ENCODE measurements at regions not wholly inside any gene's neighbourhood (a gene's known extent, or its start where the extent isn't known, plus 50 kb on each side); places are given as distances from the start of the nearest gene placed in this dataset.

DNA sequence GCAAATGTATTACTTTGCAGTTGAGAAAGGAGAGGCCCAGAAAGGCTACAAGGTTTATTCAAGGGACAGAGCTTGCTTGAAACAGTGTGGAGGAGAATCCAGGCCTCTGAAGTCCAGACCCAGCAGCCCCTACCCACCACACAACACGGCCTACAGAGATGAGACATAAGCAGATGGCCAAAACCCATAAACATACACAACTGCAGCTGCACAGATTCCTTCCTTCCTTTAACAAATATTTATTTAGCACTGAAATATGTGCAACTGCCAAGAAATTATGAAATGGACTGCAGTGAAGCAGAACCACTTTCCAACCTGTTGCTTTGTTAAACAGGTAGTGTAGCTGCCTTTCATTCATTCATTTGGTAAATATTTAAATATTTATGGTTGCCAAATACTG is 122.3 kb downstream of the SPATA19 start:
- no peaks in the 10 kb centered on the region for H3K9me3 ChIP-seq (ENCODE audit: low read length)
- H3K4me3 ChIP-seq (ENCODE audit: low read depth, low read length, poor library complexity, severe bottlenecking), result no peak overlapping the region
- no peaks in the 10 kb centered on the region for H4K20me1 ChIP-seq (ENCODE audit: insufficient read depth, low read length)
- H3K4me2 ChIP-seq (ENCODE audit: low read length), result no peak overlapping the region
- no peaks in the 10 kb centered on the region for H3F3A ChIP-seq (ENCODE audit: insufficient read depth, low read length)
- TF ChIP-seq, protein P1, sequence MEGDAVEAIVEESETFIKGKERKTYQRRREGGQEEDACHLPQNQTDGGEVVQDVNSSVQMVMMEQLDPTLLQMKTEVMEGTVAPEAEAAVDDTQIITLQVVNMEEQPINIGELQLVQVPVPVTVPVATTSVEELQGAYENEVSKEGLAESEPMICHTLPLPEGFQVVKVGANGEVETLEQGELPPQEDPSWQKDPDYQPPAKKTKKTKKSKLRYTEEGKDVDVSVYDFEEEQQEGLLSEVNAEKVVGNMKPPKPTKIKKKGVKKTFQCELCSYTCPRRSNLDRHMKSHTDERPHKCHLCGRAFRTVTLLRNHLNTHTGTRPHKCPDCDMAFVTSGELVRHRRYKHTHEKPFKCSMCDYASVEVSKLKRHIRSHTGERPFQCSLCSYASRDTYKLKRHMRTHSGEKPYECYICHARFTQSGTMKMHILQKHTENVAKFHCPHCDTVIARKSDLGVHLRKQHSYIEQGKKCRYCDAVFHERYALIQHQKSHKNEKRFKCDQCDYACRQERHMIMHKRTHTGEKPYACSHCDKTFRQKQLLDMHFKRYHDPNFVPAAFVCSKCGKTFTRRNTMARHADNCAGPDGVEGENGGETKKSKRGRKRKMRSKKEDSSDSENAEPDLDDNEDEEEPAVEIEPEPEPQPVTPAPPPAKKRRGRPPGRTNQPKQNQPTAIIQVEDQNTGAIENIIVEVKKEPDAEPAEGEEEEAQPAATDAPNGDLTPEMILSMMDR (IDR thresholded peaks at IDR 0.05; ENCODE audit: low read length), result no peak
- TF ChIP-seq EZH2 (IDR thresholded peaks at IDR 0.05; ENCODE audit: borderline replicate concordance, low read length), result no peak
- H3K27me3 ChIP-seq (ENCODE audit: insufficient read depth, low read length), result no peaks in the 10 kb centered on the region
- H2AFZ ChIP-seq (ENCODE audit: low read length), result no peak overlapping the region
- no peaks in the 10 kb centered on the region for H3K36me3 ChIP-seq (ENCODE audit: insufficient read depth, low read length)
- H3K79me2 ChIP-seq (ENCODE audit: insufficient read depth, low read length), result no peaks in the 10 kb centered on the region
- H3K9me2 ChIP-seq (ENCODE audit: low read depth, low read length), result no peaks in the 10 kb centered on the region
- H3K27ac ChIP-seq (ENCODE audit: low read depth, low read length, poor library complexity, severe bottlenecking), result no peak overlapping the region
- H3K4me1 ChIP-seq (ENCODE audit: insufficient read depth, low read length, severe bottlenecking), result no peaks in the 10 kb centered on the region
- H3K9ac ChIP-seq (ENCODE audit: low read length), result no peak overlapping the region

DNA sequence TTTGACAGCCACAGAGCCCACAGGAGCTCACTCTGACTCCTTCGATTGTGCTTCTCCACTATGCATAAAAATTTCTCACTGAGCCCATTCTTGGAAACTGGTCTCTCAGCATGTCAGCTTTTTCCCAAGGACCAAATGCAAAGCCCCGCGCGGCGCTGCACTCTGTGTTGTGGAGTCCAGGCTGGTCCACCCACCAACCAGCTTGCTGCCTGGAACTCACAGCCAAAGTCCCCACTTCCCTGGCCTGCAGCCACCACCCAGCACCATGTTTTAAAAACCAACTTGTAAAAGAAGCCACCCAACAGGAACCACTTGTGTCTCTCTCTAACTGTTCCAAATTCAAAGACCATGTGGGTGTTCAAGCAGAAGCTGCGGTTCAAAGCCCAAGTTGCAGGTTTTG is 124.4 kb downstream of the SPATA19 start:
- Histone ChIP-seq H2AFZ (ENCODE audit: low read length) (no peak overlapping the region), H3K36me3 (ENCODE audit: insufficient read depth, low read length) (no peaks in the 10 kb centered on the region), H3K4me1 (ENCODE audit: insufficient read depth, low read length, severe bottlenecking) (no peaks in the 10 kb centered on the region), H3K27ac (ENCODE audit: low read depth, low read length, poor library complexity, severe bottlenecking) (no peak overlapping the region), H3K9me2 (ENCODE audit: low read depth, low read length) (no peaks in the 10 kb centered on the region), H4K20me1 (ENCODE audit: insufficient read depth, low read length) (no peaks in the 10 kb centered on the region), H3K4me3 (ENCODE audit: low read depth, low read length, poor library complexity, severe bottlenecking) (no peak overlapping the region), H3K9me3 (ENCODE audit: low read length) (no peaks in the 10 kb centered on the region), H3K9ac (ENCODE audit: low read length) (no peak overlapping the region), H3K4me2 (ENCODE audit: low read length) (no peak overlapping the region), H3F3A (ENCODE audit: insufficient read depth, low read length) (no peaks in the 10 kb centered on the region), H3K79me2 (ENCODE audit: insufficient read depth, low read length) (no peaks in the 10 kb centered on the region), H3K27me3 (ENCODE audit: insufficient read depth, low read length) (no peaks in the 10 kb centered on the region)
- TF ChIP-seq, protein P1 (IDR thresholded peaks at IDR 0.05; ENCODE audit: low read length), result no peak
- no peak for TF ChIP-seq EZH2 (IDR thresholded peaks at IDR 0.05; ENCODE audit: borderline replicate concordance, low read length)

DNA sequence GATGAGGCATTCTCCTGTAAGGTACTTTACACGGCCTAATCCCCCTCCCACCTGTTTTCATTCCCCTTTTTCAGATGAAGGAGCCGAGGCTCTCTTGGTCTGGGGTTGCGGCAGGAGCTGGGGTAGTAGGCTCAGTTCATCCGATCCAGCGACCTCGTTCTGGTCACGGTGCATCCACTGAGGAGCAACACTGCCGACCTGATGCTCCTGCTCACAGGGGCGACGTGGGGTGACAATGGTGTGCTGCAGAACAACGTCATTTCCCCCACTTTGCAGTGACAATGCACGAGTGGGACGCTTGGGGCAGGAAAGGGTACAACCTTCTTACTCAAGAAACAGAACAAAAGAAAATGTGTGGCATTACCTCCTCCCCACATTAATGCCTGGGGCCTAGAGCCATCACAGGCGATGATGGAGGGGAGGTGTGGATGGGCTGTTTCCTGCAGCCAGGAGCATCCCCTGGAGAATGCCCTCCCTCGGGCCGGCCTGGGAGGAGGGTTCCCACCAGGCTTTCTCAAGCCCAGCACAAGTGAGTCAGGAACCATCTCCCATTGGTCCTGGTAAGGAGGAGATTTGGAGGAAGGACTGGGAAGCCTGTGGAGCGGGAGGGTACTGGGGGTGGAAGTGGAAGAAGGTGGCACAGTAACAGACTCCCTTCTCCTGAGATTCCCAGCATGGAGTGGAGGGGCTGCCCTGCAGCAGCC is 125.6 kb downstream of the SPATA19 start:
- TF ChIP-seq EZH2 (IDR thresholded peaks at IDR 0.05; ENCODE audit: borderline replicate concordance, low read length), result no peak
- TF ChIP-seq, protein P1 (IDR thresholded peaks at IDR 0.05; ENCODE audit: low read length), result no peak
- H3K9me3 ChIP-seq (ENCODE audit: low read length), result no peaks in the 10 kb centered on the region
- H3K9ac ChIP-seq (ENCODE audit: low read length), result no peak overlapping the region
- no peaks in the 10 kb centered on the region for H3K79me2 ChIP-seq (ENCODE audit: insufficient read depth, low read length)
- H2AFZ ChIP-seq (ENCODE audit: low read length), result no peak overlapping the region
- no peak overlapping the region for H3K27ac ChIP-seq (ENCODE audit: low read depth, low read length, poor library complexity, severe bottlenecking)
- H3K27me3 ChIP-seq (ENCODE audit: insufficient read depth, low read length), result no peaks in the 10 kb centered on the region
- H3K4me1 ChIP-seq (ENCODE audit: insufficient read depth, low read length, severe bottlenecking), result no peaks in the 10 kb centered on the region
- no peaks in the 10 kb centered on the region for H3F3A ChIP-seq (ENCODE audit: insufficient read depth, low read length)
- no peaks in the 10 kb centered on the region for H3K9me2 ChIP-seq (ENCODE audit: low read depth, low read length)
- no peaks in the 10 kb centered on the region for H4K20me1 ChIP-seq (ENCODE audit: insufficient read depth, low read length)
- no peaks in the 10 kb centered on the region for H3K36me3 ChIP-seq (ENCODE audit: insufficient read depth, low read length)
- H3K4me2 ChIP-seq (ENCODE audit: low read length), result no peak overlapping the region
- H3K4me3 ChIP-seq (ENCODE audit: low read depth, low read length, poor library complexity, severe bottlenecking), result no peak overlapping the region
